ENCODE measurements at regions not wholly inside any gene's neighbourhood (a gene's known extent, or its start where the extent isn't known, plus 50 kb on each side); places are given as distances from the start of the nearest gene placed in this dataset.
A peak's percentile ranks its signal among the peaks of the same experiment; 100 is the strongest.
"Not testable (repeated sequence)": the region's sequence is repeated elsewhere in the genome, so short reads cannot be mapped to it uniquely, and the experiment has no call there.

DNA sequence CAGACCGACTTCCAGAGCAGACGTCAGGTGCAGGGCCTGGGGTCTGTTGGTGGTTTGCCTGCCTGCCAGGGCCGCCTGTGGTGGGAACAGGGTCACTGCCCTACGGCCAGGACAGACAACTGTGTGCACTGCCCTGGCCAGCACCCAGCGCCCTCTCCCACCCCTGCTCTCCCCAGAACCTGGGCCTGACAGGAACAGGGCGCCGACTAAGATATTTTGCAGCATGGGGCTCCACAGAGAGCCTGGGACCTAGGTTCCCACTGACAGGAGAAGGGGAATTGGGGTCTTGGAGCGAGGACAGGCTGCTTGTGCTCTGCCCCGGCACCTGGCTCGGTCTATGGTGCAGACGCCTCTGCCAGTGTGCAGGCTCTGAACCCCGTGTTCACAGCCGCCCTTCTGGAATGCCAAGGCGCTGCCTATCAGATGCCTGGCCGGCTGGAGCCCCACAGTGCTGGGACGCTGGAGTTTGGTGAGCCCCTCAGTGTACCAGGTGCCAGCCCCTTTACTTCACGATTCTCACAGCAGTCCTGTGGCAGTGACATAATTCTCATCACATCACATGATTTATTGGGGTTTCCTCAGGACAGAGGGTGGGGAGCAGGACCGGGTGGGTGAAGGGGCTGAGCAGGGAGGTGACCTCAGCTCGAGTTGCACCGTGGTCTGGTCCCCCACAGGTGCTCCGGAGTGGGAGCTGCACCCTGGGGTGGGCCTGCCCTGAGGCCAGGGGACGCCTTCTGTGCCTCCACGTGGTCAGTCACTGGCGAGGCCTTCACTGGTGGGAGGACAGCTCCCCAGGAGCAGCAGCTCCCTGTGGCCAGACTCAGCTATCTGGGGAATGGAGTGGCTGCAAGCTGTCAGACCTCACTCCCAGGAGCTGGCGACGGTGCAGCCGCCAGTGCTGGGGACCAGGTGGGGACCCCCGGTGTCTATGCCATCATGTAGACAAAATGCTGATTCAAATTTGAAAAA, 113.8 kb upstream of the LRPAP1 start:
- DNase-seq: no peak

DNA sequence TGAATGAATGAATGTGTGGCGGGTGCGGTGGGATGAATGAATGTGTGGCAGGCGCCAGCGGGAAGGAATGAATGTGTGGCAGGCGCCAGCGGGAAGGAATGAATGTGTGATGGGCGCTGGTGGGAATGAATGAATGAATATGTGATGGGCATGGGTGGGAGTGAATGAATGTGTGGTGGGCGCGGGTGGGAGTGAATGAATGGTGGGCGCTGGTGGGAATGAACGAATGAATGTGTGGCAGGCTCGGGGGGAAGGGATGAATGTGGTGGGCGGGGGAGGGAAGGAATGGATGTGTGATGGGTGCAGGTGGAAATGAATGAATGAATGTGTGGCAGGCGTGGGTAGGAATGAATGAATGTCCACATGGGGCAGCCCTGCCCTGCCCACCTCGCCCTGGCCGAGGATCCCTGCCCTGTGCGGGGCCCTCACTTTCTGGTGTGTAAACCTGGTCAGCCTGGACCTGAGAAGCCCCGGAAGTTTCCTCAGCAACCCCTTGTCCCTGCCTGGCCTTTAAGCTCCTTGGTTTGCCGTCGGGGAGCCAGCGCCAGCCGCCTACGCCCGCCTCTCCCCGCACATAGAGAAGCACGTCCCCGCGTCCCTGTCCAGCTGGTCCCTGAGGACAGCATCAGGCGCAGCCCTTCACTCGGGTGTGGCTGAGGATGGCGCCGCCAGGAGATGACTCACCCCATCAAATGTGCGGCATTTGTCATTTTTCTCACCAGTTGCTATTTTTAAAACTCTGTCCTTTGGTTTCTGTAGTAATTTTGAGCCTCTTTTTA, 112.8 kb upstream of the LRPAP1 start:
- peak in 1 of 3 experiments; percentile 9 for DNase-seq

DNA sequence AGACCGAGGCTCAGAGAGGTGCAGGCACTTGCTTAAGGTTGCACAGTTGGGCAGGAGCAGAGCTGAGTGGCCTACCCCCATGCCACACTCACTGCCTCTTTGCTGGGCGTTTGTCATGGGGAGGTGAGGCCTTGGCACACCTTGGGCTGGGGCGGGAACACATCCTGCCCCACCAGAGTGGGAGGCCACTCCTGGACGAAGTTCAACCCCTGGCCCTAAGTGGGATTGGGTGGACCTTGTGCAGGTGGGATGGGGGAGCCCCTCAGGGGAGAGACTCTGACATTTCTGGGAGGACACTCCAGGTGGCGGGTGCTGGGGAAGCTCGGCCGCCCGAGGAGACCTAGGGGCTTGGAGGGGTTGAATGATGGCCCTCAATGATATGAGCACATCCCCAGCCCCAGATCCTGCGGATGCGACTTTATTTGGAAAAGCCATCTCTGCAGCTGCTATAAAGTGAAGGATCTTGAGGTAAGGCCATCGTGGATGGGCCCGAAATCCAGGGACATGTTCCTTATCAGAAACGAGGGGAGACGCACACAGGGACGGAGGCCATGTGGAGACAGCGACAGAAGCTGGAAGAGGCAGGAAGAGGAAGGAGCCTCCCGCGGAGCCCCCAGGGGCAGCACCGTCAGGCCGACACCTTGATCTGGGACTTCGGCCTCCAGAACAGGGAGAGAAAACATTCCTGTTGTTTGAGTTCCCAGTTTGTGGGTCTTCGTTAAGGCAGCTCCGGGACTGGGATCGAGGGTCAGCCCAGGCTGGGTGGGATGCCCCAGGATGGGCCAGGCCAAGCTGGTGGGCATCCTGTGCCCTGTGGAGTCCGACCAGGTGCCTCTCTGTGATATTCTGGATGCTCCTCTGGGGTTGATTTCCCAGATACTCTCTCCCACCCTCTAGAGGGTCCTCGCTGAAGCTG, 111.6 kb upstream of the LRPAP1 start:
- no peak for DNase-seq

DNA sequence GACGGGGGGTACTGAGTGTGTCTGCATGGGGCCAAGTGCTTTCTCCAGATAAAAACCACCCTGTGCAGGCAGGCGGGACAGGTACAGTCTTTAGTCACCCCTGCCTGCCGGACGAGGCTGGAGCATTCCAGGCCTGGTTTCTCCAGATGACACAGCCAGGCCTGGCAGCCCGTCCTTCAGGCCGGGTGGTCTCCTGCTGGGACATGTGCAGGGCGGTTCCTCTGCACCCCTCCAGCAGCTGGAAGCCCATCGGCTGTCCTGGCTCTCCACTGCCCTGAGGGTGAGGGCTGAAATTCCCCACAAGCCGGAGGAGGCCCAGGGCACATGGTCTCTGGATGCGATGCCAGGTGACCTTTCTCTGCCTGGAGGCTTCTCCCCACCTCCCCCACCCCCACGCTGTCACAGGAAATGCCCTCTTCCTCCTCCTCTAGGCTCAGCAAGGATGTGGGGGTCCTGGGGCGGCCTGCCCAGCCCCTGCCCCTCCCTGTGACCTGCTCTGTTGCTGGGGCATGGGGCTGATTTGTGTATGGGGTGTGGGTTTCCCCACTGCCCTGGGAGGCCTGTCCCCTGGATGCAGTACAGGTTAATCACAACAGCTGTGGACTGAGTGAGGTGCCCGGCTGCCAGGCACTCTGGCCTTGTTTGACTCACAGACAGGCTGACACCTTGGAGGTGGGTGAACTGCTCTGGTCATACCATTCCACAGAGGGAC, 110.7 kb upstream of the LRPAP1 start:
- no peak for DNase-seq

DNA sequence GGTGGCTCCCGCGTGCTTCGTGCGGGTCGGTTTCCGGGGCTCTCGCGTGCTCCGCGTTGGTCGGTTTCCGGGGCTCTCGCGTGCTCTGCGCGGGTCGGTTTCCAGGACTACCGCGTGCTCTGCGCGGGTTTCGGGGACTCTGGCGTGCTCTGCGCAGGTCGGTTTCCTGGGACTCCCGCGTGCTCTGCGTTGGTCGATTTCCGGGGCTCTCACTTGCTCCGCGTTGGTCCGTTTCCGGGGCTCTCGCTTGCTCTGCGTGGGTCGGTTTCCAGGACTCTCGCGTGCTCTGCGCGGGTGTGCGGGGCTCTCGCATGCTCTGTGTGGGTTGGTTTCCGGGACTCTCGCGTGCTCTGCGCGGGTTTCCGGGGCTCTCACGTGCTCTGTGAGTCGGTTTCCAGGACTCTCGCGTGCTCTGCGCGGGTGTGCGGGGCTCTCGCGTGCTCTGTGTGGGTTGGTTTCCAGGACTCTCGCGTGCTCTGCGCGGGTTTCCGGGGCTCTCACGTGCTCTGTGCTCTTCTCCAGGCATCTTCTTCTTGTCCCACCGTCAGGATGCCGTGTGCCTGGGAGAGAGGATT, 109.9 kb upstream of the LRPAP1 start:
- DNase-seq: no peak

DNA sequence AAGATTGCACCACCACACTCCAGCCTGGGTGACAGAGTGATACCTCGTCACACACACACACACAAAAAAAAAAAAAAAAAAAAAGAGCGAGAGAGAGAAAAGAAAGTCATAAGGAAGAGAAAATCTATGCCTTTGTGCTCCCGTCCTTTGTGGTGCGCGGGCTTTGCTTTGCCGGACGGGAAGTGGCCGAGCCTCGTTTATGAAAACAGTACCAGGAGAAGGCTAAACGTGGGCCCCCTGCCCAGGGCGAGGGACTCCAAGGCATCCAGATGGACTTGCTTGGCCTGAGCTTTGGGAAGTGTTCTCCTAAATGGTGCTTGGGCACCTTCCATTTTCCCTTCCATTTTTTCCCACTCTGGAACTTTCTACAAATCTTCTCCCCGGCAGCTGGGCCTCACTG, 109.3 kb upstream of the LRPAP1 start:
- DNase-seq: no peak

DNA sequence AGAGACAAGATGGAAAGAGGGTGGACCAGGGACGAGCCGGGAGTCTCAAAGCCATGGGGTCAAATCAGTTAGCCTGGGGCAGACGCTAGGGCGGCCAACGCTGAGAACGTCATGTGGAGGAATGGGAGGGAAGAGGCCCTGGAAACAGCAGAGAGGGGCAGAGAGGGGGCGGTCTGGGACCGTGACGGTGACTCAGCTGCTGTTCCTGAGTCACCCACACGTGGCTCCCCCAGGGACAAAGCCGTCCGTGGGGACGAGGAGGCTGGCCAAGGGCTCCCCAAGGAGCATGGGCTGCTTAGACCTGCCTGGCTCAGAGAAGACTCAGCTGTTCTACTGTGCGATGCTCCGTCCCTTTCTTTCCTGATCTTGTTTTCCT, 108.4 kb upstream of the LRPAP1 start:
- no peak for DNase-seq

DNA sequence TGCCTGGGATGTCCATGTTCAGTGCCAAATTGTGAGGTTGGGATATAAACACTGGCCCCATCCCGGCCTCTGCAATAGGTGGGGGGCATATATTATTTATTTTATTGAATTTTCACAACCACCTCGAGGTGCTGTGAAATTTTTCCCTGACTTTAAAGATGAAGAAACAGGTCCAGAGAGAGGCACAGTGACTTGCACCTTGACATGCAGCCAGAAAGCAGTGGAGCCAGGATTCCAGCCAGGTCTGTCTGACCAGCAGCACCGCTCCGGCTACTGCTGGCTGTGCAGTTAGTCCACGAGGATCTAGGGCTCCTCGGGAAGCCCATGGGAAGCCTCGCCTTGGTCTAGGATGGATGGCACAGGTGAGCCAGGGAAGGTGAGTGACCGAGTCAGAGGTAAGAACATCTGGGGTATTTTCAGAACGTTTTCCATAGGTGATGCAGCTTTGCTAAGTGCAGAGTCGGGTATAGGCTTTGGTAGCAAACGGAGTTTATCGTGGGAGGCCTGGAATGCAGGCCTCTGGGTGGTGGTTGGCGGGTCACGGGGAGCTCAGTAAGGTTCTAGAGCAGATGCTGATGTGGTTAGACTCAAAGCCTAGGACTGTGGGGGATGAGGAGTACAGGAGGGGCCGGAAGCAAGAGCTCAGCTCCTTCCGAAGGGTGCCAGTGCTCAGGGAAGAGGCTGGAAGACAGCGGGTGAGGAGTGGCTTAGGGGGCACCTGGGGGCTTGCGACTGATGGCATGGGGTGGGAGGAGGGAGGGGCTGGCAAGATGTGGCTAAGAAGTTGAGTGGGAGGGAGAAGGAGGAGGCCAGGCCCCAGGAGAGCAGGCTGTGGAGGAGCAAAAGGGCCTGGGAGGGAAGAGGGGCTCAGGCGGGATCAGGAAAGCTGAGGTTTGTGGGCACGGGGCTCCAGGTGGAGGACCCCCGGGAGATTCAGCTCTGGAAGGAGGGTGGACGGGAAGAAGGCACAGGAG, 107.7 kb upstream of the LRPAP1 start:
- no peak for DNase-seq

DNA sequence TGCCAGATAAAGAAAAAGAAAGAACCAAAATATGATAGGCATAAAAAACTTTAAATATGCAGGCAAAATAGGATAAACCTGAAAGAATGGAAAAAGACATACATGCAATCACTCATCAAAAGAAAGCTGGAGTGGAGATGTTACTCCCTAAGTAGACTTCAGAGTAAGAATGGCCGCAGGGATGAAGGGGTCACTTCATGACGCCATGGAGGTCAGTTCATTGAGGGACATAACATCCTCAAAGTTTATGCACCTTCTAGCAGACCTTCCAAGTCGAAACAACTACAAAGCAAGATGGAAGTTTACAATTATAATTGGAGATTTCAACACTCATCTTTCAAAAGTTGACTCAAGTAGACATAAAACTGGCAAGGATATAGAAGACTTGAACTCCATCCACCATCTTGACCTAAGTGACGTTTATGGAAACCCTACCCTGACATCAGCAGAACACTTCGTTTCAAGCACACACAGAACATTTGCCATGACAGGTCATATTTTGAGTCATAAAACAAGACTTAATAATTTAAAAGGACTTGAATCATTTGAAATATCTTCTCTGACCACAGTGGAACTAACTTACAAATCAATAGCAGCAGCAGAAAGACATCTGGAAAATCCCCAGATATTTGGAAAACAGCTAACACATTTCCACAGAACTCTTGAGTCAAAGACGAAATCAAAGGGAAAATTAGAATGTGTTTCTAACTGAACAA, 106.0 kb upstream of the LRPAP1 start:
- no peak for DNase-seq

DNA sequence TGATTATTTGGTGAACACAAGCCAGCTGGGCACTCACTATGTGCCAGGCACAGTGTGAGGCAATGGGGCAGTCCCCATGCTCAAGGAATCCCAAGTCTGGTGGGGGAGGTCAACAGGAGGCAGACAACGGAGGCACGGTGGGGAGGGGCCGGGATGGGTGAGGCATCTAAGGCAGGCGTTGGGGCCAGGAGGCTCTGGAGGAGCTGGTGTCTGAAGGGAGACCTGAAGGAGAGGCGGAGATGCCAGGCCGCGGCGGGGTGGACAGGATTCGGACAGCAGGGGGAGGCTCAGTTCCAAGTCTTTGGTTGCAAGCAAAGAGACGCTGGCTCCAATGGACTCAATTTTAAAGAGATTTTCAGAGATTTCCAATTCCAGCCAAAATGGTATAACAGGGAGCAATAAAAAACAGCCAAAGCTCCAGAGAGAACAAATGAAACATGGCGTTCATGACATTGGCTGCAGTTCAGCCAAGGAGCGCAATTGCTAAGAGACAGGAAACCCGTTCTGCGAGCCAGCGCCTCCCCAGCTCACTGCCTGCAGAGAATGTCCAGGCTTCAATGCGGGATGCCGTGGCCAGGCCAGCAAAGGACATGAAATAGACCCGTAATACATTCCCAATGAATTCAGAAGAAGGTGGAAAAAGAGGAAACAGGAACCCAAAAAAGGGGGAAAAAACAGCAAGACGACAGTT, 105.2 kb upstream of the LRPAP1 start:
- DNase-seq: no peak

DNA sequence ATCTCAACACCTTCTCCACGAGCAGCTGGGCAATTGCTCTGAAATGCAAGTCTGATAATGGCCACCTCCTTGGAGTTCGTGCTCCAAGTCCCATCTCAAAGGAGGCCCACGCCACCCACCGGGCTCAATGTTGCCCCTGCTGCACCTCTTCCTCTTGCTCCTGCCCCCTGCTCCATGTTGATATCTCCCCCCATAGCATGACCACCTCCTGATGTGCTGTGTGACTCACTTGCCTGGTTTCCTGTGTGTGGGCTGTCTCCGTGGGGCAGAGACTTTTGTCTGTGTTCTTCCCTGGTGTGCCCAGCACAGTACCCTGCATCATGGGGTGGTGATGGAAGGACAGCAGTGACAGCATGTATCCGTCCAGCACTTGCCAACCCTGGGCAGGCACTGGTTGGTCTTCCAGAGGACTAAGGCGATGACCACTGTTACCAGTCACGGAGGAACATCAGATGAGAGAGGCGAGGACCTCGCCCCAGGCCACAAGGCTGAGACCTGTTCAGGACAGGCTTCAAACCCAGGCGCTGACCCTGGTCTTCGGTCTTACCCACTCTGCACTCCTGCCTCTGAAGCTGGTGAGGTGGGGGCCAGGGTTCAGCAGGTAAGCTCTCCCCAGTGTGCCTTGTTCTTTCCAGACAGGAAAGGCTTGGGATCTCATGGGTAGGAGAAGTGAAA, 104.6 kb upstream of the LRPAP1 start:
- no peak for DNase-seq

DNA sequence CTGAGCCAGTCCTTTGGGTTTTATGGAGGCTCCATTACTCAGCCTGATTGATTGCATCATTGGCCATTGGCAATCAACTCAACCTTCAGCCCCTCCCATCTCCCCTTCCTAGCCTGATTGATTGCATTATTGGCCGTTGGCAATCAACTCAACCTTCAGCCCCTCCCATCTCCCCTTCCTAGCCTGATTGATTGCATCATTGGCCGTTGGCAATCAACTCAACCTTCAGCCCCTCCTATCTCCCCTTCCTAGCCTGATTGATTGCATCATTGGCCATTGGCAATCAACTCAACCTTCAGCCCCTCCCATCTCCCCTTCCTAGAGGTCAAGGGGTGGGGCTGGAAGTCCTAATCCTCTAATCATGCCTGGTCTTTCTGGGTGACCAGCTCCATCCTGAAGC, 103.8 kb upstream of the LRPAP1 start:
- DNase-seq: not testable (repeated sequence)

DNA sequence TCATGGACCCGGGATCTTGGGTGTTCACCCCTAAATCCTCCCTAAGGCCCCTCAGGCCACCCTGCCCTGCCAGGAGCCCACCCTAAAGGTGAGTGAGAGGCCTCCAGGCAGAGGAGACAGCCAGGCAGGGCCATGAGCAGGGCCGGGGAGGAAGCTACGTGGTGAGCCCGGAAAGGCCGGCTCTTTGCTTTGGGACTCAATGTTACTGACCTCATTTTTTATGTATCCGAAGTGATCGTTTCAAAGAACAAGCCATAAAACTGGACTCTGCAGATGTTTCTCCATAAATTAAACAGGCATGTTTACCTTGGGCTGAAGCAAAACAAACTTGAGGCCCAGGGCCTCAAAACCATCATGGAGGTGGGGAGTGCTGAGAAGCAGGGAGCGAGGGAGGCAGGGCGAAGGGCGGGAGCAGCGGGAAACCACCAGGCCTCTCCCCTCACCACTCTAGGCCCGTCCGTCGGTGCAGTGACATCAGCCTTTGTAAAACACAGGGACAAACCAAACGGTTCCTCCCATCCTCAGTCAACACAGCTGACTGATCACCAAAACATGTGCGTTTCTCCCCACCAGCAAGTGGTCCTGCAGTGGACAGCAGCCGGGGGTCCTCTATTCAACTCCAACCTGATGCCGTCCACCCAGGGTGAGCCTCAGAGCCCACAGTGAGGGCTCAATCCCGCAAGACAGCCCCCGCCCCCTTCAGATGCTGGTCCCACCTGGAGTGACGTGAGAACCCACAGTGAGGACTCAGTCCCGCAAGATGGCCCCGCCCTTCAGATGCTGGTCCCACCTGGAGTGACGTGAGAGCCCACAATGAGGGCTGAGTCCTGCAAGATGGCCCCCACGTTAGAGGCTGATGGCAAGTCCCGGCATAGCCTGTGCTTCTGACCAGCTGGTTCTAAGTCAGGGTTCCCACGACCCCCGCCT, 102.9 kb upstream of the LRPAP1 start:
- DNase-seq: no peak

DNA sequence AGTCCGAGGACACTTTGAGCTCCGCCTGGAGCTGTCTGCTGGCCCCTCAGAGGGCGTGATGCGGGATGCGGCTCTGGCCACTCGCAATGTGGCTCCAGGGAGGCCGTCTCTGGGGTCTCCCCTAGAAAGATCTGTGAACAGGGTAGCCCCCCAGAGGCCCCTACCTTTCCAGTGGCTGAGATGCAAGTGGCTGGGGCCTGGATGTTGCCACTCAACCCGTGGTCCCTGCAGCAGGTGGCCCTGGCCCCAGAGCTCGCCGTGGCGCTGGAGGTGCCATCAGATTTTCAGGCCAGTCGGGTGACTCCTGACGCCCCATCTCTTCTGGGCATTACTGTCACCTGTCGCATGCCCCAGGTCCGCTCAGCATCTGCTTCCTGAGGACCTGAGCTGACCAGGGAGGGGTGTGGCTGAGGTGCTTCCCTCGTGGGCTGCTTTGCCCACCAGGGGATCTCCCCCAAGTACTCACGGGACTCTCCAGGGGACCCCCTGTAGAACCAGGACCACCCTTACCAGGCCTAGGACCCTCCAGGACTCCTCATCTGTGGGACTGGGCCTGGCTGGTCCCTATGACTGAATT, 102.1 kb upstream of the LRPAP1 start:
- DNase-seq: no peak

DNA sequence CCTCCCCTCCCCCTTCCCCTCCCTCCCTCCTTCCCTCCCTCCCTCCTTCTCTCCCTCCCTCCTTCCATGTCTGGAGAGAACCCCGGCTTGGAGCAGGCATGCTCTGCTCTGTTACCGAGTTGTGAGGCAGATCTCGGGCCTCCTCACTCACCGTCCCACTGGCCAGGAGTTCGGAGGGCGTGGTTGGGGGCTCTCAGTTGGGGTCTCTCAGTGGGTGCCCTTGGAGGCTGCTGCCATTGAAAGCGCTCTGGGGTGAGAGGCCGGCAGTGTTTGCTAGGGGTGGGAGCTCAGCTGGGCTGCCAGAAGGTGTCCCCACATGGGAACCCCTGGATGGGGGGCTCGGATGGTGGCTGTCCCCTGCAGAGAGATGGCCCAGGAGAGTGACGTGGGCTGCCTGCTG, 101.1 kb upstream of the LRPAP1 start:
- DNase-seq: not testable (repeated sequence)

DNA sequence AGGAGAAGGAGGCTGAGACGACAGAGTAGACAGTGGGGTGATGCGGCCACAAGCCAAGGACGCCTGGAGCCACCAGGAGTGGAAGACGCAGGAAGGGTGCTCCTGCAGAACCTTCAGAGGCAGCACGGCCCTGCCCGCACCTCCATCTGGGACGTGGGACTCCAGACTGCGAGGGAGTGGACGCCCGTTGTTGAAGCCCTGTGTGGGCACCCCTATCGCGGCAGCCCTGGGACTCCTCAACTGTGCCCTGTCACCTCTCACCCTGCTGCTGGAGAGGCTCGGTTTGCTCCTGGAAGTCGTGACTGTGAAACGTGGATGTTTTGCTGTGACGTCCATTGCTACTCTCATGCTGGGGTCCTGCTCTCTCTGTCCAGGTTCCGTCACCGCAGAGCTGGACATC, 100.6 kb upstream of the LRPAP1 start:
- DNase-seq: not testable (repeated sequence)

All from NCI-H1417 (cell line).